Ascending aorta (tissue), 2 donors: ENCODE measurements at regions not wholly inside any gene's neighbourhood (a gene's known extent, or its start where the extent isn't known, plus 50 kb on each side); places are given as distances from the start of the nearest gene placed in this dataset.

ENCODE experiments used
- DNase-seq, 2 donors: peaks; one replicate each; pipeline ENCODE4 v3.0.0-alpha.2; 2019; ENCODE audit warnings: low spot score in 2 of 2
- H3K27ac ChIP-seq, 2 donors: fragments of 200-600 bp; sonication (generic); one replicate each; pipeline ENCODE4 v1.5.1; 2016 to 2017; ENCODE audit warnings: mild to moderate bottlenecking in 1 of 2
- H3K27me3 ChIP-seq: fragments of 200-600 bp; sonication (generic); one replicate; pipeline ENCODE4 v1.5.1; 2017
- H3K36me3 ChIP-seq, 2 donors: fragments of 200-600 bp; sonication (generic); one replicate each; pipeline ENCODE4 v1.5.1; 2016
- H3K4me1 ChIP-seq, 2 donors: fragments of 200-600 bp; sonication (generic); one replicate each; pipeline ENCODE4 v1.5.1; 2016 to 2017; ENCODE audit warnings: mild to moderate bottlenecking in 1 of 2
- H3K4me3 ChIP-seq, 2 donors: fragments of 200-600 bp; sonication (generic); one replicate each; pipeline ENCODE4 v1.5.1; 2016 to 2017; ENCODE audit warnings: mild to moderate bottlenecking in 1 of 2
- H3K9me3 ChIP-seq, 2 donors: fragments of 200-600 bp; sonication (generic); one replicate each; pipeline ENCODE4 v1.5.1; 2016
- intact Hi-C: fragments of 100-400 bp; cut with DNase I; formaldehyde crosslinking; loops from one replicate; pipeline ENCODE4 v1.15.1; 2023
- TF ChIP-seq, protein P1 (sequence below), 3 experiments: fragments of 200-600 bp in 2 of 3; fragments of 450-650 bp in 1 of 3; sonication (generic) in 2 of 3; IDR thresholded peaks; one replicate each; pipeline ENCODE4 v1.5.1; 2016 to 2019; ENCODE audit warnings: antibody characterized with exemption in 3 of 3, mild to moderate bottlenecking in 1 of 3, moderate library complexity in 1 of 3

DNA sequence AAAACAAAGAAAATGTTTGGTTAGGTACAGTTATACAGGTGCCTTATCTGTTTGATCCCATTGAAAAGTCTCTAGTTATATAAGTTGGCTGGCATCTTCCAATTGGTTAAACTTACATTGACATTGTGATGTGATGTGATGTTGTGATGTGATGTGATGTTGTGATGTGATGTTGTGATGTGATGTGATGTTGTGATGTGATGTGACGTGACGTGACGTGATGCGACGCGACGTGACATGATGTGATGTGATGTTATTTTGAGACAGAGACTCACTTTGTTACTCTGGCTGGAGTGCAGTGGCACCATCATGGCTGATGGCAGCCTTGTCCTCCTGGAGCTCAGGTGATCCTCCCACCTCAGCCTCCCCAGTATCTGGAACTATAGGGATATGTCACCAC lies 507.6 kb downstream of the HAO1 start:
- H3K4me1 ChIP-seq, result no peaks in the 10 kb centered on the region

DNA sequence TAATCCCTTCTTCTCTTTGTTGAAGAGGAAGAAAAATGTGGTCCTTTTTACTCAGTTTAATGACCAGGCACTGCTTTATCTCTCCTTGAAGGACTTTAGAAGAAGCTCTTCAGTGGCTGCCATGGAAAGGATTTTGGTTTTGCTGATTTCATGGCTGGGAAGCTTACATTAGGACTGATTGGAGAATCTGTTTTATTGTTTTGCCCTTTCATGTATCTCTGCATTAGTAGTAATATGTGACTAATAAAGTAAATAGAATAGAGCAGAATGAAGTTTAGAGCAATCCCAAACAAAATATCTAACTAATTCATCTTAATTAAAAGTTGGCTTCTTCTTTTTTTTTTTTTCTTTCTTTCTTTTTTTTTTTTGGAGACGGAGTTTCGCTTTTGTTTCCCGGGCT lies 502.9 kb downstream of the HAO1 start:
- Histone ChIP-seq H3K36me3 (no peaks in the 10 kb centered on the region), H3K4me1 (no peaks in the 10 kb centered on the region), H3K27ac (no peak overlapping the region), H3K4me3 (no peak overlapping the region), H3K9me3 (no peaks in the 10 kb centered on the region), H3K27me3 (no peaks in the 10 kb centered on the region)
- TF ChIP-seq, protein P1, sequence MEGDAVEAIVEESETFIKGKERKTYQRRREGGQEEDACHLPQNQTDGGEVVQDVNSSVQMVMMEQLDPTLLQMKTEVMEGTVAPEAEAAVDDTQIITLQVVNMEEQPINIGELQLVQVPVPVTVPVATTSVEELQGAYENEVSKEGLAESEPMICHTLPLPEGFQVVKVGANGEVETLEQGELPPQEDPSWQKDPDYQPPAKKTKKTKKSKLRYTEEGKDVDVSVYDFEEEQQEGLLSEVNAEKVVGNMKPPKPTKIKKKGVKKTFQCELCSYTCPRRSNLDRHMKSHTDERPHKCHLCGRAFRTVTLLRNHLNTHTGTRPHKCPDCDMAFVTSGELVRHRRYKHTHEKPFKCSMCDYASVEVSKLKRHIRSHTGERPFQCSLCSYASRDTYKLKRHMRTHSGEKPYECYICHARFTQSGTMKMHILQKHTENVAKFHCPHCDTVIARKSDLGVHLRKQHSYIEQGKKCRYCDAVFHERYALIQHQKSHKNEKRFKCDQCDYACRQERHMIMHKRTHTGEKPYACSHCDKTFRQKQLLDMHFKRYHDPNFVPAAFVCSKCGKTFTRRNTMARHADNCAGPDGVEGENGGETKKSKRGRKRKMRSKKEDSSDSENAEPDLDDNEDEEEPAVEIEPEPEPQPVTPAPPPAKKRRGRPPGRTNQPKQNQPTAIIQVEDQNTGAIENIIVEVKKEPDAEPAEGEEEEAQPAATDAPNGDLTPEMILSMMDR (IDR thresholded peaks at IDR 0.05), result no peak
- DNase-seq, result no peak
- intact Hi-C loops, result no loop called here

More for the DNA sequence above, 507.6 kb downstream of the HAO1 start:
- Histone ChIP-seq H3K9me3 (no peaks in the 10 kb centered on the region), H3K27ac (no peak overlapping the region), H3K27me3 (no peaks in the 10 kb centered on the region), H3K36me3 (no peaks in the 10 kb centered on the region), H3K4me3 (no peak overlapping the region)
- no peak for DNase-seq
- intact Hi-C loops, result no loop called here
- TF ChIP-seq, protein P1 (IDR thresholded peaks at IDR 0.05), result no peak

GRCh38 chr20:7449269-7449668 lies 491.0 kb downstream of the HAO1 start:
- no peaks in the 10 kb centered on the region for H3K36me3 ChIP-seq
- no peak for DNase-seq
- intact Hi-C loops, result no loop called here
- no peak overlapping the region for H3K4me3 ChIP-seq
- no peaks in the 10 kb centered on the region for H3K27me3 ChIP-seq
- H3K27ac ChIP-seq, result no peak overlapping the region
- H3K9me3 ChIP-seq, result no peaks in the 10 kb centered on the region
- no peaks in the 10 kb centered on the region for H3K4me1 ChIP-seq
- TF ChIP-seq, protein P1 (IDR thresholded peaks at IDR 0.05), result no peak

GRCh38 chr20:7452890-7453289 lies 487.4 kb downstream of the HAO1 start:
- Histone ChIP-seq H3K27ac (no peak overlapping the region), H3K27me3 (no peaks in the 10 kb centered on the region), H3K4me3 (no peak overlapping the region), H3K9me3 (no peaks in the 10 kb centered on the region), H3K36me3 (no peaks in the 10 kb centered on the region), H3K4me1 (no peaks in the 10 kb centered on the region)
- TF ChIP-seq, protein P1 (IDR thresholded peaks at IDR 0.05), result no peak
- no peak for DNase-seq
- intact Hi-C loops, result no loop called here

DNA sequence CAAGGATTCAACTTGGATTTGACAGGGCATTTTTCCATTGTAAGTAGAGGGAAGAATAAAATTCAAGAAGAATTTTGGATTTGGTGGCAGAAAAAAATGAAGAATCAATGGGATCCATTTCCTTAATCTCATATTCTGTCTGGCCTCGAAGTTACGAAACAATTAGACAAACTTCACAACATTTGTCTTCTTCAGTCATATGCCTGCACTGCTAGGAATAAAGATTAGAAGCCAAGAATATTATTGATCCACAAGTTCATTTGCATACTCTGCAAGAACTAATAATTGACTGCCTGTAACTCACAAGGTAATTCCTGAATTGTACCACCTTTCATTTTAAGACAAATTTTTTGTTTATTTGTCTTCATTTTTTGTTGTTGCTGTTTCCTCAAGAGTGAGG lies 486.2 kb downstream of the HAO1 start:
- TF ChIP-seq, protein P1 (IDR thresholded peaks at IDR 0.05), result no peak
- H3K4me3 ChIP-seq, result no peak overlapping the region

DNA sequence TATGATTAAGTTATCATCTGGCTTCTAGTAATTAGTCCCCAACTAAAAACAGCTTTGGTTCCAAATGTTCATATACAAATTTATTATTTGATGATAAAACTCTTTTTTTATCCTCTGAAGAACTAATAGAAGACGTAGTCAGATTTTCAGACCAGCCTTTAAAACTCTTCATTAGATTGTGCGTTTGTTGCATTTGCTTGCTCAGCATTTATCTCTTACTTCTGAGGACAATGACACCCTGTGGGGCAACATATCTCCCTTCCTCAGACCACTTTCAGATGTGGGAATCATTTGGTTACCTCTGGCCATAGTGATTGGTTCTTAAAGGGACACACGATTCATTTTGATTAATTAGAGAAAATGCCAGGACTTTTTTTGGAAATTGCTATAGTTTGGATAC lies 481.8 kb downstream of the HAO1 start:
- Histone ChIP-seq H3K36me3 (no peaks in the 10 kb centered on the region), H3K4me3 (no peak overlapping the region), H3K27me3 (no peaks in the 10 kb centered on the region), H3K4me1 (no peaks in the 10 kb centered on the region), H3K9me3 (no peaks in the 10 kb centered on the region), H3K27ac (no peak overlapping the region)
- TF ChIP-seq, protein P1 (IDR thresholded peaks at IDR 0.05), result no peak
- intact Hi-C loops, result no loop called here
- no peak for DNase-seq

More for the DNA sequence above, 486.2 kb downstream of the HAO1 start:
- intact Hi-C loops, result no loop called here
- DNase-seq, result no peak
- no peaks in the 10 kb centered on the region for H3K4me1 ChIP-seq
- no peaks in the 10 kb centered on the region for H3K9me3 ChIP-seq
- H3K36me3 ChIP-seq, result no peaks in the 10 kb centered on the region
- H3K27me3 ChIP-seq, result no peaks in the 10 kb centered on the region
- no peak overlapping the region for H3K27ac ChIP-seq
